AG09309 (cell line): ENCODE measurements at regions not wholly inside any gene's neighbourhood (a gene's known extent, or its start where the extent isn't known, plus 50 kb on each side); places are given as distances from the start of the nearest gene placed in this dataset.

ENCODE experiments used
- DNase-seq: peaks from one replicate; pipeline ENCODE4 v3.0.0-alpha.2; 2010; ENCODE audit warnings: low read depth
- H3K4me3 ChIP-seq: 2 replicates; pipeline ENCODE4 v1.5.1; 2011; ENCODE audit warnings: mild to moderate bottlenecking, low read depth, low read length, moderate library complexity; ENCODE audit not compliant: control insufficient read depth
- TF ChIP-seq, protein P1 (sequence below): IDR thresholded peaks from 2 replicates; pipeline ENCODE4 v1.5.1; 2011; ENCODE audit warnings: mild to moderate bottlenecking, low read depth, low read length, inconsistent platforms; ENCODE audit not compliant: insufficient read depth, control insufficient read depth; ENCODE audit errors: missing control alignments

DNA sequence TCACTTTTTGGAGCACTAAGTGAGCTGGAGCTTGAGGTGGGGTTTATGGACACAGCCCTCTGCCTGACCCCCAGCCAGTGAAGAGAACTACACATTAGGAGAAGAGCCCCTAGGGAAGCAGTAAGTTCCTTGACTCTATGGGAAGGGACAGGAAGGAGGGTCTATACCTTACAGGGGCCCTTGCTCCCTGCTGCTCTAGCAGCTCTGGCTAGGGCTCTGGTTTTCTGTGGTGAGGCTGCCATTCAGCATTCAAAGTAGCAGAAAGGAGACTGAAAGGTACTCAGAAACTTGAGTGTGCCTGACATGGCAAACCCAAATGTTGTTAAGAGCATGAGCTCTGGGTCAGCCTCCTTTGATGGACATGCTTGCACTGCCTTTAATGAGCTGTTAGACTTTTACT lies 144.0 kb upstream of the KIT start:
- TF ChIP-seq, protein P1, sequence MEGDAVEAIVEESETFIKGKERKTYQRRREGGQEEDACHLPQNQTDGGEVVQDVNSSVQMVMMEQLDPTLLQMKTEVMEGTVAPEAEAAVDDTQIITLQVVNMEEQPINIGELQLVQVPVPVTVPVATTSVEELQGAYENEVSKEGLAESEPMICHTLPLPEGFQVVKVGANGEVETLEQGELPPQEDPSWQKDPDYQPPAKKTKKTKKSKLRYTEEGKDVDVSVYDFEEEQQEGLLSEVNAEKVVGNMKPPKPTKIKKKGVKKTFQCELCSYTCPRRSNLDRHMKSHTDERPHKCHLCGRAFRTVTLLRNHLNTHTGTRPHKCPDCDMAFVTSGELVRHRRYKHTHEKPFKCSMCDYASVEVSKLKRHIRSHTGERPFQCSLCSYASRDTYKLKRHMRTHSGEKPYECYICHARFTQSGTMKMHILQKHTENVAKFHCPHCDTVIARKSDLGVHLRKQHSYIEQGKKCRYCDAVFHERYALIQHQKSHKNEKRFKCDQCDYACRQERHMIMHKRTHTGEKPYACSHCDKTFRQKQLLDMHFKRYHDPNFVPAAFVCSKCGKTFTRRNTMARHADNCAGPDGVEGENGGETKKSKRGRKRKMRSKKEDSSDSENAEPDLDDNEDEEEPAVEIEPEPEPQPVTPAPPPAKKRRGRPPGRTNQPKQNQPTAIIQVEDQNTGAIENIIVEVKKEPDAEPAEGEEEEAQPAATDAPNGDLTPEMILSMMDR: no peak
- no peak for DNase-seq
- no peak overlapping the region for H3K4me3 ChIP-seq

GRCh38 chr4:54516556-54517215 lies 141.1 kb upstream of the KIT start:
- no peak for DNase-seq
- TF ChIP-seq, protein P1: no peak
- H3K4me3 ChIP-seq: no peak overlapping the region

GRCh38 chr4:54517781-54518444 lies 139.8 kb upstream of the KIT start:
- H3K4me3 ChIP-seq: no peak overlapping the region
- TF ChIP-seq, protein P1: no peak
- DNase-seq: no peak

GRCh38 chr4:54525602-54526001 lies 132.2 kb upstream of the KIT start:
- TF ChIP-seq, protein P1: no peak
- DNase-seq: peak; percentile 60
- H3K4me3 ChIP-seq: no peak overlapping the region

- TF ChIP-seq, protein P1: no peak
- H3K4me3 ChIP-seq: no peak overlapping the region
- no peak for DNase-seq
These were observed 131.2 kb upstream of the KIT start for GRCh38 chr4:54526560-54526959.

DNA sequence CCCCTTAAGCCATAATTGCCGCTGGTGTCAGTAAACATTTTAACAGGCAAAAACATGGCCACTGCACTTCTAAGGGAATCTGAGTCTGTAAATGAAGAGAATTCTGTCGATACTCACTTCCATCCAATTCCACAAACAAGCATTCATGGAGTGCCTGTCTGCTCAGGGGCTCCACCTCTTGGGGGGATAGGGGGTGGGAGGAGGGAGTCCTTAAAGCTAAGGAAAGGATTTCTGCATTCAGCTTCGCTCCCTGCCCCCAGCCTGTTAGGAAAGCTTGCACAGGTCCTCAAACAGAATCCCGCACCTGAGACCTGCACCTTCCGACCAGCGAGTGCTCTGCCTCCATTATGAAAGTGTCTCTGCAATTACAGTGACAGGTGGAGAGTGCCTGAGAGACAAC lies 130.2 kb upstream of the KIT start:
- no peak for DNase-seq
- TF ChIP-seq, protein P1: no peak
- H3K4me3 ChIP-seq: no peak overlapping the region
